ENCODE measurements at regions not wholly inside any gene's neighbourhood (a gene's known extent, or its start where the extent isn't known, plus 50 kb on each side); places are given as distances from the start of the nearest gene placed in this dataset.

DNA sequence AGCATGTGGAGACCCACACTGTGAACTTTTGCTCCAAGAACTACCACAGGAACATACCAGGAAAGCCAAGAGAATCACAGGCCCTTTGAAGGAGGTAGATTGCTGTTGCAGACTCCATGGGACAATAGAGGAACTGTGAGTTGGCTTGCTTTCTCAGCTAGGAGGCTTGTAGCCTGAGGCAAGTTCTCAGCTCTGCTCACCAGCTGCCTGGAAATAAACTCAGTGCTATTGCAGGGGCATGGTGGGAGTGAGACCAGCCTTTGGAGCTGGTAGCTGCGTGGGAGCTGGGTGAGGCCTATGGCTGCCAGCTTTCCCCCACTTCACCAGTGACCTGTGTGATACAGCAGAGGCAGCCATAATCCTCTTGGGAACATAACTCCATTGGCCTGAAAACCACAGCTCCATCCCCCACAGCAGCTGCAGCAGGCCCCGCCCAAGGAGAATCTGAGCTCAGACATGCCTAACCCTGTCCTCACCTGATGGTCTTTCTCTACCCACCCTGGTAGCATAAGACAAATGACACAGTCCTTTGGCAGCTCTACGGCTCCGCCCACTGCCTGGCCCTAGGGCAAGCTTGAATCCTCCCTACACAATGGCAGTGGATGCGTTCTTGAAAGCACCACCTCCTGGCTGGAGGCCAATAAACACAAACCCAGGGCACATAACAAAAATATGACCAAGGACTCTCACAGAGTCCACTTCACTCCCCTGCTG lies 389.5 kb downstream of the KIF4B start:
- BruUV-seq (replicated peaks), result no TSS peak
- dilution Hi-C loops (cut with MboI; ENCODE audit: extremely low pct_ligation_motif_present, low sequenced_read_pairs) (no loop called here), intact Hi-C loops (cut with micrococcal nuclease) (no loop called here)
- H2AFZ ChIP-seq (ENCODE audit: low read depth, low read length), result no peak overlapping the region
- no peak overlapping the region for H3K9ac ChIP-seq (replicated peaks; ENCODE audit: extremely low read depth, insufficient read depth, low read length)
- no peaks in the 10 kb centered on the region for H3K27me3 ChIP-seq (ENCODE audit: control insufficient read depth in 2 of 2, insufficient read depth in 2 of 2, low read length in 2 of 2)
- no peaks in the 10 kb centered on the region for H3K4me1 ChIP-seq (ENCODE audit: control insufficient read depth, extremely low read depth, insufficient read depth, low read length)
- TF ChIP-seq POLR2AphosphoS5 (IDR thresholded peaks at IDR 0.05; ENCODE audit: insufficient read depth, low read depth, low read length), result no peak
- TF ChIP-seq, protein P1, sequence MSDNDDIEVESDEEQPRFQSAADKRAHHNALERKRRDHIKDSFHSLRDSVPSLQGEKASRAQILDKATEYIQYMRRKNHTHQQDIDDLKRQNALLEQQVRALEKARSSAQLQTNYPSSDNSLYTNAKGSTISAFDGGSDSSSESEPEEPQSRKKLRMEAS (IDR thresholded peaks at IDR 0.05; ENCODE audit: insufficient read depth, insufficient read length), result no peak
- TF ChIP-seq GATA2 (IDR thresholded peaks at IDR 0.05; ENCODE audit: insufficient read depth, insufficient read length, low read depth, low read length), result no peak
- no peak for TF ChIP-seq EZH2 (IDR thresholded peaks at IDR 0.05; ENCODE audit: borderline replicate concordance, low read depth, low read length, severe bottlenecking)
- TF ChIP-seq JUN (IDR thresholded peaks at IDR 0.05; ENCODE audit: borderline replicate concordance, insufficient read depth, insufficient read length, low read depth), result no peak
- no peak for TF ChIP-seq FOS (IDR thresholded peaks at IDR 0.05; ENCODE audit: borderline replicate concordance, insufficient read depth, low read length)
- no peak for TF ChIP-seq MYC (IDR thresholded peaks at IDR 0.05; ENCODE audit: low read depth, low read length)
- TF ChIP-seq POLR2A (IDR thresholded peaks at IDR 0.05; ENCODE audit: low read depth, low read length), result no peak
- TF ChIP-seq, protein P2, sequence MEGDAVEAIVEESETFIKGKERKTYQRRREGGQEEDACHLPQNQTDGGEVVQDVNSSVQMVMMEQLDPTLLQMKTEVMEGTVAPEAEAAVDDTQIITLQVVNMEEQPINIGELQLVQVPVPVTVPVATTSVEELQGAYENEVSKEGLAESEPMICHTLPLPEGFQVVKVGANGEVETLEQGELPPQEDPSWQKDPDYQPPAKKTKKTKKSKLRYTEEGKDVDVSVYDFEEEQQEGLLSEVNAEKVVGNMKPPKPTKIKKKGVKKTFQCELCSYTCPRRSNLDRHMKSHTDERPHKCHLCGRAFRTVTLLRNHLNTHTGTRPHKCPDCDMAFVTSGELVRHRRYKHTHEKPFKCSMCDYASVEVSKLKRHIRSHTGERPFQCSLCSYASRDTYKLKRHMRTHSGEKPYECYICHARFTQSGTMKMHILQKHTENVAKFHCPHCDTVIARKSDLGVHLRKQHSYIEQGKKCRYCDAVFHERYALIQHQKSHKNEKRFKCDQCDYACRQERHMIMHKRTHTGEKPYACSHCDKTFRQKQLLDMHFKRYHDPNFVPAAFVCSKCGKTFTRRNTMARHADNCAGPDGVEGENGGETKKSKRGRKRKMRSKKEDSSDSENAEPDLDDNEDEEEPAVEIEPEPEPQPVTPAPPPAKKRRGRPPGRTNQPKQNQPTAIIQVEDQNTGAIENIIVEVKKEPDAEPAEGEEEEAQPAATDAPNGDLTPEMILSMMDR (IDR thresholded peaks at IDR 0.05; ENCODE audit: extremely low read depth in 1 of 2, insufficient read depth in 1 of 2, low read depth in 1 of 2, low read length in 2 of 2), result no peak
- no peak for DNase-seq (ENCODE audit: low read depth, low spot score)
- no peaks in the 10 kb centered on the region for H4K20me1 ChIP-seq (replicated peaks; ENCODE audit: control insufficient read depth, extremely low read depth, insufficient read depth, low read length)
- CTCF ChIA-PET, result no interaction called here
- H3K9me1 ChIP-seq (replicated peaks; ENCODE audit: control insufficient read depth, extremely low read depth, insufficient read depth, low read length), result no peaks in the 10 kb centered on the region
- H3K4me2 ChIP-seq (ENCODE audit: insufficient read depth, low read length), result no peak overlapping the region
- POLR2A ChIA-PET, result no interaction called here
- no peaks in the 10 kb centered on the region for H3K79me2 ChIP-seq (ENCODE audit: control insufficient read depth, insufficient read depth, low read length)
- no peak for FAIRE-seq
- H3K27ac ChIP-seq (ENCODE audit: insufficient read depth, low read depth, low read length), result no peak overlapping the region
- peaks cover 10% of the 10 kb centered on the region for H3K9me3 ChIP-seq (replicated peaks; ENCODE audit: control insufficient read depth, insufficient read depth, low read length)
- H3K4me3 ChIP-seq (replicated peaks in 1 of 3; ENCODE audit: insufficient read depth in 1 of 3, low read depth in 1 of 3, low read length in 3 of 3), result no peak overlapping the region
- H3K36me3 ChIP-seq (ENCODE audit: control insufficient read depth in 2 of 2, extremely low read depth in 1 of 2, insufficient read depth in 2 of 2, low read length in 2 of 2), result no peaks in the 10 kb centered on the region

Data from endothelial cell of umbilical vein (primary cell).